Uterus (tissue), 2 donors: ENCODE measurements at regions not wholly inside any gene's neighbourhood (a gene's known extent, or its start where the extent isn't known, plus 50 kb on each side); places are given as distances from the start of the nearest gene placed in this dataset.

ENCODE experiments used
- CTCF ChIP-seq, 4 experiments: fragments of 200-600 bp in 2 of 4; fragments of 450-650 bp in 2 of 4; sonication (generic) in 2 of 4; IDR thresholded peaks; one replicate each; pipeline ENCODE4 v1.5.1; 2016 to 2019; ENCODE audit warnings: antibody characterized with exemption in 4 of 4, mild to moderate bottlenecking in 2 of 4, moderate library complexity in 1 of 4
- POLR2A ChIP-seq, 2 donors: fragments of 450-650 bp; IDR thresholded peaks; one replicate each; pipeline ENCODE4 v1.6.1; 2016; ENCODE audit warnings: antibody characterized with exemption in 2 of 2, mild to moderate bottlenecking in 1 of 2, moderate library complexity in 1 of 2

- TF ChIP-seq CTCF (IDR thresholded peaks at IDR 0.05) (no peak), POLR2A (IDR thresholded peaks at IDR 0.05) (no peak)
Observed at GRCh38 chr16:73337373-73338296, 289.7 kb upstream of the ZFHX3 start.
